ENCODE measurements at regions not wholly inside any gene's neighbourhood (a gene's known extent, or its start where the extent isn't known, plus 50 kb on each side); places are given as distances from the start of the nearest gene placed in this dataset.

- Histone ChIP-seq H3K4me3 (no peak overlapping the region), H3K27ac (no peak overlapping the region)
Measured at GRCh38 chr3:116842254-116842957, 132.8 kb downstream of the TUSC7 start.

GRCh38 chr3:116848248-116848829, 138.8 kb downstream of the TUSC7 start:
- no peak overlapping the region for H3K27ac ChIP-seq
- no peak overlapping the region for H3K4me3 ChIP-seq

GRCh38 chr3:116849261-116849688, 139.7 kb downstream of the TUSC7 start:
- no peak overlapping the region for H3K4me3 ChIP-seq

GRCh38 chr3:116852803-116853202, 143.2 kb downstream of the TUSC7 start:
- Histone ChIP-seq H3K4me3 (no peak overlapping the region), H3K27ac (no peak overlapping the region)

More at GRCh38 chr3:116849261-116849688, 139.7 kb downstream of the TUSC7 start:
- no peak overlapping the region for H3K27ac ChIP-seq

- H3K4me3 ChIP-seq = no peak overlapping the region
- no peak overlapping the region for H3K27ac ChIP-seq
Measured at GRCh38 chr3:116863270-116863770, 153.7 kb downstream of the TUSC7 start.

GRCh38 chr3:116863822-116864589, 154.4 kb downstream of the TUSC7 start:
- no peak overlapping the region for H3K4me3 ChIP-seq
- no peak overlapping the region for H3K27ac ChIP-seq

GRCh38 chr3:116864590-116864927, 155.0 kb downstream of the TUSC7 start:
- no peak overlapping the region for H3K27ac ChIP-seq
- H3K4me3 ChIP-seq = no peak overlapping the region

GRCh38 chr3:116870379-116870778, 160.8 kb downstream of the TUSC7 start:
- Histone ChIP-seq H3K27ac (no peak overlapping the region), H3K4me3 (no peak overlapping the region)

- H3K27ac ChIP-seq = no peak overlapping the region
- no peak overlapping the region for H3K4me3 ChIP-seq
Measured at GRCh38 chr3:116871905-116872304, 162.3 kb downstream of the TUSC7 start.

- no peak overlapping the region for H3K4me3 ChIP-seq
- H3K27ac ChIP-seq = no peak overlapping the region
Measured at GRCh38 chr3:116872688-116873087, 163.1 kb downstream of the TUSC7 start.

GRCh38 chr3:116873142-116873541, 163.6 kb downstream of the TUSC7 start:
- no peak overlapping the region for H3K4me3 ChIP-seq

GRCh38 chr3:116877968-116878367, 168.4 kb downstream of the TUSC7 start:
- Histone ChIP-seq H3K27ac (no peak overlapping the region), H3K4me3 (no peak overlapping the region)

More at GRCh38 chr3:116873142-116873541, 163.6 kb downstream of the TUSC7 start:
- H3K27ac ChIP-seq = no peak overlapping the region

- Histone ChIP-seq H3K4me3 (no peak overlapping the region), H3K27ac (no peak overlapping the region)
Measured at GRCh38 chr3:116886202-116886893, 176.8 kb downstream of the TUSC7 start.

- H3K27ac ChIP-seq = no peak overlapping the region
Measured at GRCh38 chr3:116896116-116896515, 186.5 kb downstream of the TUSC7 start.

GRCh38 chr3:116897382-116897781, 187.8 kb downstream of the TUSC7 start:
- no peak overlapping the region for H3K27ac ChIP-seq
- no peak overlapping the region for H3K4me3 ChIP-seq

More at GRCh38 chr3:116896116-116896515, 186.5 kb downstream of the TUSC7 start:
- H3K4me3 ChIP-seq = no peak overlapping the region

- H3K27ac ChIP-seq = no peak overlapping the region
- no peak overlapping the region for H3K4me3 ChIP-seq
Measured at GRCh38 chr3:116899253-116899652, 189.7 kb downstream of the TUSC7 start.

- Histone ChIP-seq H3K4me3 (no peak overlapping the region), H3K27ac (no peak overlapping the region)
Measured at GRCh38 chr3:116905334-116905733, 195.8 kb downstream of the TUSC7 start.

- Histone ChIP-seq H3K4me3 (no peak overlapping the region), H3K27ac (no peak overlapping the region)
Measured at GRCh38 chr3:116905794-116906193, 196.2 kb downstream of the TUSC7 start.

GRCh38 chr3:116912116-116912515, 202.5 kb downstream of the TUSC7 start:
- Histone ChIP-seq H3K27ac (no peak overlapping the region), H3K4me3 (no peak overlapping the region)

GRCh38 chr3:116914004-116914403, 204.4 kb downstream of the TUSC7 start:
- no peak overlapping the region for H3K4me3 ChIP-seq

More at GRCh38 chr3:116914004-116914403, 204.4 kb downstream of the TUSC7 start:
- H3K27ac ChIP-seq = no peak overlapping the region

Measured in skin epidermis (tissue), 12 donors.